ENCODE measurements at regions not wholly inside any gene's neighbourhood (a gene's known extent, or its start where the extent isn't known, plus 50 kb on each side); places are given as distances from the start of the nearest gene placed in this dataset.

DNA sequence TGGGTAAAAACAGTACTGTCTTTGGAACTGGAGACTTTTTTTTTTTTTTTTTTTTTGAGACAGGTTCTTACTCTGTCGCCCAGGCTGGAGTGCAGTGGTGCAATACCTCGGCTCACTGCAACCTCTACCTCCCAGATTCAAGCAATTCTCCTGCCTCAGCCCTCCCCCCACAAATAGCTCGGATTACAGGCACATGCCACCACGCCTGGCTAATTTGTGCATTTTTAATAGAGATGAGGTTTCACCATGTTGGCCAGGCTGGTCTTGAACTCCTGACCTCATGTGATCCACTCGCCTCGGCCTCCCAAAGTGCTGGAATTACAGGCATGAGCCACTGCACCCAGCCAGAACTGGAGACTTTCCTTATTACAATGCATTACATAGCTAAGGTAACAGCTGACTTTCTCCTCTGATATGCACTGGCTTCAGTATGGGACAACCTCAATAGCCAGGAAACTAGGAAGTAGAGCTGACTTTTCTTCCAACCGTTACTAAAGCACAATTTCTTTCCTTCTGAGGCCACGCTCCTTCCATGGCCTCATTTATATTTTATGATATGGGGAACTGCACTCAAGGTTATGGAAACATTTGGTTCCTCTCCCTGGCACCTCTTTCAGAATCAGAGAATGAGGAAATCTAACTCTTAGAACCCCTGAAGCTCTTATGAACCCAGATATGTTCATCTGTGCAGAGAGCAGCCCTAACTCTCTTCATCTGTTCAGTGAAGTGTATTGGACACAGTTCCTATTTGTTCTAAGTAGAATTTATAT, 53.5 kb upstream of the FAM9B start:
- no peak for DNase-seq

GRCh38 chrX:9088896-9089295, 55.0 kb upstream of the FAM9B start:
- no peak for DNase-seq

DNA sequence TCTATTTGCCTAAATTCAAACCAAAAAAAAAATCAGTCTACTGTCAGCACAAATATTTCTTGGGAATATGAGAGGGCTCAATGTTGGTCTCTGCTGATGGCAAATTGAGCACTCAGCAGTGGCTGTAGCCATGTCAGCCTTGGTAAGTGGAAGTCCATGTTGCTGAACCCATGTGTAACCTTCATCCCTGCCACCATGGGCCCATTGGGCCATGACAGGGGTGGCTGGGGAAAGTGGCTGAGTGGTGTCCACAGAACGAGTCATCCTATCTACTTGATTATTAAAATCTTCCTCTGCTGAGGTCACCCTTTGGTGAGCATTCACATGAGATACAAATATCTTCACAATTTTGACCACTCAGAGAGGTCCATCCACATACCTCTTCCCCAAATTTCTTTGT, 56.8 kb upstream of the FAM9B start:
- no peak for DNase-seq

DNA sequence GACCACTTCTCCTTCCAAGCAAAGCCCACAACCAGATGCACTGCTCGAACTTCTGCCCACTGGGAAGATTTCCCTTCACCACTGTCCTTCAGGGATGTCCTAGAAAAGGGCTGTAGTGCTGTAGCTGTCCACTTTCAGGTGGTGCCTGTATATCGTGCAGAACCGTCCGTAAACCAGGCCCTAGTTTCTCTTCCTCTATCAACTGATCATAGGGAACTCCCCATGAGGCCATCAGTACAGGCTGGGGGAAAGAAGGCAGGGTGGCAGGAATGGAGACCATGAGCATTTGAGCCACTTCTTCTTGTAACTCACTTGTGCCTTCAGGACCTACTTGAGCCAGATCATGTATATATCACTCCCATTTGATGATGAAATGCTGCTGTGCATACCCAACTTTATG, 57.3 kb upstream of the FAM9B start:
- no peak for DNase-seq

GRCh38 chrX:9102956-9103355, 69.0 kb upstream of the FAM9B start:
- no peak for DNase-seq

DNA sequence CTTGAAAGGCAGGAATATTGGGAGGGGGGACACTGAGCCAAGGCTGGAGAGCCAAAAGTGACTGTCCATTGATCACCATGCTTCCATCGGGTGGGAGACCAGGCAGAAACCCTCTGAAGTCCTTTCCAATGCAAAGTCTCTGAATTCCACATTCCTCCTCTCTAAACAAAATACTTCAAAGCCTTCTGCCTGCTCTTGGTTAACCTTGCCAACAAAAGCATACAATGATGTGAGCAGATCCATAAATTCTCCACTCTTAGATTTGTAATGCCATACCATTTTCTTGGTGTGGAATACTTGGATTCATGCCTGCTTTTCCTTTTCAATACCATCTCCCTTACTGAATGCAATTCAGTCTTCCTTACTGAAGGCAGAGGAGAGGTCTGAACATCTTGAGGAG, 74.1 kb upstream of the FAM9B start:
- DNase-seq, result no peak

- no peak for DNase-seq
Observed at GRCh38 chrX:9110808-9111207, 76.9 kb upstream of the FAM9B start.

DNA sequence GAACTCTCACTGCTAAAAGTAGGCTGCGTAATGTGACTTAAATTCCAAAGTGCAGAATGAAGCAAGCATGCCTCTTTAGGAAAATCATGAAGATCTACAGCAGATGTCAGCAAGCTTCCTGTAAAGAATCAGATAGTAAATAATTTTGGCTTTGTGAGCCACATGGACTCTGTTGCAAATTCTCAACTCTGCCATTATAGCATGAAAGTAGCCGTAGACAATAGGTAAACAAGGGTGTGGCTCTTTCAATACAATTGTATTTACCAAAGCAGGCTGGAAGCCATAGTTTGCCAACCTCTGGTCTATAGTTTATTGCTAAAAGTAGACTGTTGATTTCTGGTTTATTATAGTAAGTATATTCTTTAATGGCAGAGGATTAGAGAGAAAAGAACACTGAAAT, 80.3 kb upstream of the FAM9B start:
- no peak for DNase-seq

GRCh38 chrX:9117851-9118250, 83.9 kb upstream of the FAM9B start:
- no peak for DNase-seq

DNA sequence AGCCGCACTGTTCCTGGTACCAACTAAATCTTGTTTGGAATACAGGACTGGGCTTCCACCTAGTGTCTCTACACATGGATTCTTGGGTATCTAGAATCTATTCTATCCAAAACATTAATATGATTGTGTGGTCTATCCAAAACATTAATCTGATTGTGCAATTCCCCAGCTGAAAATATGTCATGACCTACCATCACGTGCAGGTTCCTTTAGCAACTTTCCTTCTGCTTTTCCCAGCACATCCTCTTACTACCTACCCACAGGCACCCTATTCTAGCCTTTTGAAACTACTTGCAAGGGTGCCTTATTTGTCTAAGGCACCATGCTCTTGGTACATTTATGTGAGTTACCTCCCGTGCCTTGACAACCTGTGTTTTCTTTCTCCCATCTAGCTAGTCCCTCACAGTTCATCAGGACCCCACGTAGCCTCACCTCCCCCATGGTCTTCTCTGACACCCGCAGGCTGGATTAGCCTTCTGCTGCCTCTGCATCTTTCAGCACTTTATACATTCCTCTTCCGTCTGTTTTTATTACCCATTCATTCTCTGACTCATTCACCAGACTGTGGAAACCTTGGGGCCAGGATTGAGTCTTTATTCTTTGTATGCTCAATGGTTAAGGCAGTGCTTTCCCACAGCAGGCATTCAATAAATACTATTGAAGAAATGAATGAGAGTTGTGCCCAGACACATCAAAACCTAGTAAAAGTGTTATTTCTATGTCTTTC, 88.8 kb upstream of the FAM9B start:
- DNase-seq, result no peak

DNA sequence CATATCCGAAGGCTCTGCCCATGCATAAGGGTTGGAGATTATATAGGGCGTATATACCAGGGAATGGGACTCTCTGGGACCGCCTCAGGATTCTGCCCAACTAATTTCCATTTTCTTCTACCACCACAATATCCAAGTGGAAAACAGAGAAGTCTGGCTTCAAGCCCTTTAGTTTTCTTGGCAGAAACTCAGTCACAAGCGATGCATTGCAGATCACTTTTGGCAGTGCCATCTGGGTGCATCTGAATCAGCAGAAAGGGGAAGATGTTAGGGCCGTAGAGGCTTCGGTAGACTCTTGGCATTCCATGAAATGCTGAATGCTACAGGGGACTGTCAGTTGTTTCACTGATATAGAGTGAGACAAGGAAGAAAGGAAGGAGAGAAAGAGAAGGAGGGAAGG, 94.1 kb upstream of the FAM9B start:
- DNase-seq, result no peak

- no peak for DNase-seq
Observed at GRCh38 chrX:9130031-9130430, 96.1 kb upstream of the FAM9B start.

- DNase-seq, result no peak
Observed at GRCh38 chrX:9131066-9131465, 97.1 kb upstream of the FAM9B start.

- DNase-seq, result no peak
Observed at GRCh38 chrX:9132036-9132638, 98.2 kb upstream of the FAM9B start.

- DNase-seq, result no peak
Observed at GRCh38 chrX:9133426-9133825, 99.5 kb upstream of the FAM9B start.

- DNase-seq, result no peak
Observed at GRCh38 chrX:9134366-9134765, 100.4 kb upstream of the FAM9B start.

DNA sequence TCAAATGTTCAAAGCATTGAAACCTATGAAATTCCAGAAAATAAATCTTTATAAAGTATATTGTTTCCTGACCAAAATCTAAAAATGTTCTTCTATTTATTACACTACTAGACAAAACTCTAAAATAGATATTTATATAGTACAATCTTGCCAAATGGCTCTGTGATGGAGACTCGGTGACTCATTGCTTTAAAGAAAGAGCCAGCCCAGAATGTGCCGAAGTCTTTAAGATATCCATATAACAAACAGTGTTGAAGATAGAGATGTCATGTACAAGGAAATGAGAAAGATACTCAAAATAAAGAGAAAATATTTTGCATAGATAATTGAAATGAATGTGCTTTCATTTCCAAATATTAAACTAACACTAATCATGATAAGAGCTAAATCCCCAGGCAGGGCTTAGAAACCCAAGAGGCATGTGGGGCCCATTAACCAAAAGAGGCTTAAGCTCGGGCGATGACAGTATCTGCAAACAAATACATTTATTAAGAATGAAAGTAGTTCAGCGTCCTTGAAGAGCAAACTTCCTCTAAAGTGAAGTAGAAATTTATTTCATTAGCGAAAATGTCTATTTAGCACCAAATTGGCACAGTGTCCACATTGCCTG, 102.1 kb upstream of the FAM9B start:
- DNase-seq, result no peak

DNA sequence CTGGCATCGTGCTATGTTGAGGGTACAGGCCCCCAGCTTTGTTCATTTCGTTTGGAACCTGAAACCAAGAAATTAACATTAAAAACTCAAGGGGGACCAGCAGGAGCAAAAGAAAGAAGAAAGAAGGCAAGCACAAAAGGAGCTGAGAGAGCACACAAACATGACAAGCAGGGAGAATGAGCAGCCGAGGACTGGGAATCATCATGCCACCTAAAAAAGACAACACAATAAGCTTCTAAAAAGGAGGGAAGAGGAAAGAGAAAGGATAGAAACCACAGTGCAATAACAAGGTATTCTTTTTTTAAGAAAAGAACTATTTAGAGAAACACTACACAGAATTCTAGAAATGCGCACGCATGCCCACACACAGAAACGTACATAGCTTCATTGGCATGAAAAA, 103.2 kb upstream of the FAM9B start:
- DNase-seq, result no peak

- DNase-seq, result no peak
Observed at GRCh38 chrX:9141496-9141895, 107.6 kb upstream of the FAM9B start.

GRCh38 chrX:9144701-9145241, 110.8 kb upstream of the FAM9B start:
- DNase-seq, result no peak

GRCh38 chrX:9146657-9147056, 112.7 kb upstream of the FAM9B start:
- no peak for DNase-seq

DNA sequence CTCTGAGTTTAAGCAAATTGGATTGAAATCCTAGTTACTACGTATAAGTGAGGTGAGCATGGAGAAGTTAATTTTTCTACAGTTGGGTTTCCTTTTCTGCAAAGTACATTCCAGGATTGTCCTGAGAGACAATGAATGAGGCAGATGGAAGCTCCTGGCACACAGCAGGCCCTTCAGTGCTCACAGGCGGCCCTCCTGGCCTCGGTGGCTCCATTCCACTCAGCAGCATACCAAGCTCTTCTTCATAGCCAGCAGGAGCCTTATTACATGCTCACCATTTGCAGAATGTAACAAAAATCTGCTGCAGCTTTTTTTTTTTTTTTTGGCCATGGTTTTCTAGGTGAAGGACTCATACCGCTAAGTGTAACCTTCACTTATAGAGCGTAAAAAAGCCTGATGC, 113.2 kb upstream of the FAM9B start:
- no peak for DNase-seq

DNA sequence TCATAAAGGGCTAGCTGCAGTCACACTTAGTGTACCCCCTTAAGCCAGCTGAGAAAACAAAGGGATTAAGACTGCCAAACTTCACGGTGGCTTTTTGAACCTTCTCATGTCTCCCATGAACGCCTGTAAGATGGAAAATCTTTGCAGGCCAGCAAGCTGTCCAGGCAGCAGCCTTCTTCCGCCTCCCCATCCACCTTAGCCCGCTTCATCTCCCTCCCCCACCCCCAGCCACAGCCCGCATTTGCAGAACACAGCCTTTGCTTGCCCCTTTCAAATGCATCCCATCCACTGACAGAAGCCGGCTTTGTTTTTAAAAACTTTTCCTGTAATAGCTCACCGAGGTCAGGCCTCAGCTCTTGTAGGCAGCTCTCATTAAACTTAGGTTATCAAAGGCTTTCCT, 113.8 kb upstream of the FAM9B start:
- DNase-seq, result no peak

Data from left hindlimb (tissue), 1 donor.